ENCODE measurements at regions not wholly inside any gene's neighbourhood (a gene's known extent, or its start where the extent isn't known, plus 50 kb on each side); places are given as distances from the start of the nearest gene placed in this dataset.

DNA sequence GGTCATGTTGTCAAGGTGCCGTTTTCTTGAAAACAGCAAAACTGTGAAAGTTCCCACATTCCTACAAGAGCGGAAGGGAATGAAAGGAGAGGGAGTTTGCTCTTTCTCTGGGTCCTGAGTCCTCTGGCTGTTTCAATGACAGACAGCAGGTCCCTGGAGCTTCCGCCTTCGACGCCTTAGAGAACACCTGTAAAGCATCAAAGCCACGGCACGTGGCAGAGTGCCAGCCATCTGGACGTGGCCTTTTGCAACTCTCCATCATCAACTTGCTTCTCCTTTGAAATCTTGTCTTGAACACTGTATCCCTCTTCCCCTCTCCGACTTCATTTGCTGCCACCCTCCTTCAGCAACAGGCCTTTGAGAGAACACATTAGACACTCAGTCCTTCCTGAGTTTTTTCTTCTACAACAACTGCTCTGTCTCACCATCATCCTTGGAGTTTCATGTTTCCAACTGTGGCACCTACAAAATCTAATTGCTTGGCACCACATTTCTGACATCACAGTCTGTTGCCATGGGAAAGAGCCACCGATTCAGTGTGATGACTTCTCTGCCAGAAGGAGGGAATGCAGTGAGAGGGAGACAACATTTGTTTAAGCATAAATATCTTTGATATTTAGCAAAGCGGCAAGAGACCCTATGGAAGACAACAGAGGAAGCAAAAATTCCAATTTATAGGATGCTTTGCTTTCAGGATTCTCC lies 204.9 kb upstream of the PTER start:
- H3K4me3 ChIP-seq (ENCODE audit: low read length), result no peak overlapping the region
- no peaks in the 10 kb centered on the region for H3K9me2 ChIP-seq (replicated peaks; ENCODE audit: insufficient read depth, low read length)
- H4K20me1 ChIP-seq (ENCODE audit: insufficient read depth, low read length), result no peaks in the 10 kb centered on the region
- H3K27ac ChIP-seq (ENCODE audit: low read length), result no peak overlapping the region
- TF ChIP-seq EZH2phosphoT487 (IDR thresholded peaks at IDR 0.05; ENCODE audit: low read length) (no peak), EZH2 (optimal IDR thresholded peaks at IDR 0.05; ENCODE audit: low read depth, low read length) (no peak)
- TF ChIP-seq, protein P1, sequence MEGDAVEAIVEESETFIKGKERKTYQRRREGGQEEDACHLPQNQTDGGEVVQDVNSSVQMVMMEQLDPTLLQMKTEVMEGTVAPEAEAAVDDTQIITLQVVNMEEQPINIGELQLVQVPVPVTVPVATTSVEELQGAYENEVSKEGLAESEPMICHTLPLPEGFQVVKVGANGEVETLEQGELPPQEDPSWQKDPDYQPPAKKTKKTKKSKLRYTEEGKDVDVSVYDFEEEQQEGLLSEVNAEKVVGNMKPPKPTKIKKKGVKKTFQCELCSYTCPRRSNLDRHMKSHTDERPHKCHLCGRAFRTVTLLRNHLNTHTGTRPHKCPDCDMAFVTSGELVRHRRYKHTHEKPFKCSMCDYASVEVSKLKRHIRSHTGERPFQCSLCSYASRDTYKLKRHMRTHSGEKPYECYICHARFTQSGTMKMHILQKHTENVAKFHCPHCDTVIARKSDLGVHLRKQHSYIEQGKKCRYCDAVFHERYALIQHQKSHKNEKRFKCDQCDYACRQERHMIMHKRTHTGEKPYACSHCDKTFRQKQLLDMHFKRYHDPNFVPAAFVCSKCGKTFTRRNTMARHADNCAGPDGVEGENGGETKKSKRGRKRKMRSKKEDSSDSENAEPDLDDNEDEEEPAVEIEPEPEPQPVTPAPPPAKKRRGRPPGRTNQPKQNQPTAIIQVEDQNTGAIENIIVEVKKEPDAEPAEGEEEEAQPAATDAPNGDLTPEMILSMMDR (IDR thresholded peaks at IDR 0.05; ENCODE audit: low read length), result no peak
- no peaks in the 10 kb centered on the region for H3F3A ChIP-seq (ENCODE audit: insufficient read depth, low read length)
- no peak overlapping the region for H3K4me2 ChIP-seq (ENCODE audit: low read depth, low read length)
- DNase-seq, result no peak
- H3K4me1 ChIP-seq (ENCODE audit: low read length), result 0 out of 2 replicates have a peak, but pooled peaks cover 5% of the 10 kb centered on the region
- H3K79me2 ChIP-seq (ENCODE audit: low read length), result no peaks in the 10 kb centered on the region
- H2AFZ ChIP-seq (ENCODE audit: low read length), result no peak overlapping the region
- H3K9me3 ChIP-seq (replicated peaks; ENCODE audit: insufficient read depth, low read length), result no peaks in the 10 kb centered on the region
- H3K36me3 ChIP-seq (replicated peaks; ENCODE audit: insufficient read depth, low read length), result no peaks in the 10 kb centered on the region
- no peaks in the 10 kb centered on the region for H3K27me3 ChIP-seq (replicated peaks; ENCODE audit: insufficient read depth, low read length)
- no peak overlapping the region for H3K9ac ChIP-seq (ENCODE audit: low read length)

DNA sequence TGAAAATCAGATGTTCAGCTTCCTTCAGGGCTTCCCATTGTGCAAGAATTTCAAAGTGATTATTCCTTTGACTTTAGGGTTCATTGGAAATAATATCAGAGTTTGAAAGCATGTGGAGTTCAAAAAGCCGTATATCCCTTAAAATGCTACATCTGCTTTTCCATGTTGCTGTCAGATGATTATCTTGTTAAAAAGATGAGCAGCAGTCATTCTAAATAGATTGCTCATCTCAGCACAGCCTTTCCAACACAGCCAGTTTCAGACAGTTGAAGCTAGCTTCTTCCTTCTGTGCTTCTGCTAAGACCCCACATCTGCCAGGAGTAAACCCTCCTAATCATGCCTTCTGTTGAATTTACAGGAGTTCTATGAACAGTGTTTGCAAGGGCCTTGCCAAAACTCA lies 204.4 kb upstream of the PTER start:
- Histone ChIP-seq H3K79me2 (ENCODE audit: low read length) (no peaks in the 10 kb centered on the region), H3K36me3 (replicated peaks; ENCODE audit: insufficient read depth, low read length) (no peaks in the 10 kb centered on the region), H3K9me3 (replicated peaks; ENCODE audit: insufficient read depth, low read length) (no peaks in the 10 kb centered on the region), H3K27me3 (replicated peaks; ENCODE audit: insufficient read depth, low read length) (no peaks in the 10 kb centered on the region), H4K20me1 (ENCODE audit: insufficient read depth, low read length) (no peaks in the 10 kb centered on the region), H2AFZ (ENCODE audit: low read length) (no peak overlapping the region), H3F3A (ENCODE audit: insufficient read depth, low read length) (no peaks in the 10 kb centered on the region), H3K4me2 (ENCODE audit: low read depth, low read length) (no peak overlapping the region), H3K9me2 (replicated peaks; ENCODE audit: insufficient read depth, low read length) (no peaks in the 10 kb centered on the region), H3K9ac (ENCODE audit: low read length) (no peak overlapping the region), H3K4me1 (ENCODE audit: low read length) (0 out of 2 replicates have a peak, but pooled peaks cover 5% of the 10 kb centered on the region), H3K27ac (ENCODE audit: low read length) (no peak overlapping the region), H3K4me3 (ENCODE audit: low read length) (no peak overlapping the region)
- no peak for DNase-seq
- TF ChIP-seq EZH2phosphoT487 (IDR thresholded peaks at IDR 0.05; ENCODE audit: low read length) (no peak), EZH2 (optimal IDR thresholded peaks at IDR 0.05; ENCODE audit: low read depth, low read length) (no peak)
- TF ChIP-seq, protein P1 (IDR thresholded peaks at IDR 0.05; ENCODE audit: low read length), result no peak

- H3K79me2 ChIP-seq (ENCODE audit: low read length), result no peaks in the 10 kb centered on the region
- H3K4me3 ChIP-seq (ENCODE audit: low read length), result no peak overlapping the region
- no peaks in the 10 kb centered on the region for H3K9me2 ChIP-seq (replicated peaks; ENCODE audit: insufficient read depth, low read length)
- no peaks in the 10 kb centered on the region for H3K9me3 ChIP-seq (replicated peaks; ENCODE audit: insufficient read depth, low read length)
- H2AFZ ChIP-seq (ENCODE audit: low read length), result no peak overlapping the region
- TF ChIP-seq EZH2 (optimal IDR thresholded peaks at IDR 0.05; ENCODE audit: low read depth, low read length), result no peak
- TF ChIP-seq EZH2phosphoT487 (IDR thresholded peaks at IDR 0.05; ENCODE audit: low read length), result no peak
- TF ChIP-seq, protein P1 (IDR thresholded peaks at IDR 0.05; ENCODE audit: low read length), result no peak
- H4K20me1 ChIP-seq (ENCODE audit: insufficient read depth, low read length), result no peaks in the 10 kb centered on the region
- H3K4me1 ChIP-seq (ENCODE audit: low read length), result no peaks in the 10 kb centered on the region
- H3K27me3 ChIP-seq (replicated peaks; ENCODE audit: insufficient read depth, low read length), result no peaks in the 10 kb centered on the region
- H3K9ac ChIP-seq (ENCODE audit: low read length), result no peak overlapping the region
- no peaks in the 10 kb centered on the region for H3F3A ChIP-seq (ENCODE audit: insufficient read depth, low read length)
- no peaks in the 10 kb centered on the region for H3K36me3 ChIP-seq (replicated peaks; ENCODE audit: insufficient read depth, low read length)
- no peak for DNase-seq
- no peak overlapping the region for H3K27ac ChIP-seq (ENCODE audit: low read length)
- H3K4me2 ChIP-seq (ENCODE audit: low read depth, low read length), result no peak overlapping the region
These were observed 201.9 kb upstream of the PTER start for GRCh38 chr10:16234916-16235315.
